Suppressor macrophage treated with lipopolysaccharide for 1 hour (primary cell): ENCODE measurements at regions not wholly inside any gene's neighbourhood (a gene's known extent, or its start where the extent isn't known, plus 50 kb on each side); places are given as distances from the start of the nearest gene placed in this dataset.

Experiments used
- DNase-seq, 3 donors: peaks; one replicate each; pipeline ENCODE4 v3.0.0-alpha.2; 2020 to 2022

GRCh38 chr9:79173932-79174331 lies 397.8 kb upstream of the TLE4 start:
- DNase-seq: no peak

- DNase-seq: no peak
These were observed 395.6 kb upstream of the TLE4 start for GRCh38 chr9:79176014-79176697.

- no peak for DNase-seq
These were observed 386.9 kb upstream of the TLE4 start for GRCh38 chr9:79184831-79185230.

- DNase-seq: no peak
These were observed 385.9 kb upstream of the TLE4 start for GRCh38 chr9:79185866-79186265.

GRCh38 chr9:79189511-79189924 lies 382.2 kb upstream of the TLE4 start:
- no peak for DNase-seq

- DNase-seq: no peak
These were observed 378.8 kb upstream of the TLE4 start for GRCh38 chr9:79193001-79193400.

- no peak for DNase-seq
These were observed 378.1 kb upstream of the TLE4 start for GRCh38 chr9:79193501-79194223.

GRCh38 chr9:79195879-79196278 lies 375.9 kb upstream of the TLE4 start:
- peak; percentile 9 to 42 (median 41) for DNase-seq

- DNase-seq: peak in 1 of 3 donors; percentile 15
These were observed 375.2 kb upstream of the TLE4 start for GRCh38 chr9:79196606-79197005.

GRCh38 chr9:79200336-79200735 lies 371.4 kb upstream of the TLE4 start:
- DNase-seq: no peak

GRCh38 chr9:79201636-79202035 lies 370.1 kb upstream of the TLE4 start:
- no peak for DNase-seq

GRCh38 chr9:79208791-79209396 lies 362.9 kb upstream of the TLE4 start:
- DNase-seq: no peak

- DNase-seq: no peak
These were observed 361.1 kb upstream of the TLE4 start for GRCh38 chr9:79210541-79211243.

GRCh38 chr9:79213417-79214125 lies 358.2 kb upstream of the TLE4 start:
- DNase-seq: no peak

GRCh38 chr9:79215821-79216220 lies 355.9 kb upstream of the TLE4 start:
- peak in 2 of 3 donors; percentile 27 to 30 for DNase-seq

- no peak for DNase-seq
These were observed 351.5 kb upstream of the TLE4 start for GRCh38 chr9:79220251-79220650.

GRCh38 chr9:79220666-79221065 lies 351.1 kb upstream of the TLE4 start:
- DNase-seq: no peak

GRCh38 chr9:79221084-79221483 lies 350.7 kb upstream of the TLE4 start:
- peak; percentile 21 to 47 (median 43) for DNase-seq

- DNase-seq: no peak
These were observed 349.3 kb upstream of the TLE4 start for GRCh38 chr9:79222483-79222882.

GRCh38 chr9:79224672-79225433 lies 346.9 kb upstream of the TLE4 start:
- peak; percentile 7 to 28 (median 26) for DNase-seq

GRCh38 chr9:79233542-79233941 lies 338.2 kb upstream of the TLE4 start:
- DNase-seq: peak; percentile 31 to 42 (median 40)

GRCh38 chr9:79236466-79236865 lies 335.3 kb upstream of the TLE4 start:
- DNase-seq: peak in 1 of 3 donors; percentile 10
